Type B pancreatic cell (in vitro differentiated cells): ENCODE measurements at regions not wholly inside any gene's neighbourhood (a gene's known extent, or its start where the extent isn't known, plus 50 kb on each side); places are given as distances from the start of the nearest gene placed in this dataset.

Source experiments
- DNase-seq: peaks from one replicate; pipeline ENCODE4 v3.0.0; 2021; ENCODE audit warnings: mixed read lengths; ENCODE audit not compliant: unreplicated experiment; ENCODE audit errors: extremely low spot score
- H3K27ac Mint-ChIP-seq: 2 replicates; pipeline ENCODE4 v1.8.0; 2021; ENCODE audit warnings: mild to moderate bottlenecking, mixed read lengths
- H3K27me3 Mint-ChIP-seq: 2 replicates; pipeline ENCODE4 v1.8.0; 2021; ENCODE audit warnings: mixed read lengths
- H3K36me3 Mint-ChIP-seq: 2 replicates; pipeline ENCODE4 v1.8.0; 2021; ENCODE audit warnings: mixed read lengths
- H3K4me1 Mint-ChIP-seq: one replicate; pipeline ENCODE4 v1.8.0; 2021; ENCODE audit warnings: mixed read lengths; ENCODE audit not compliant: unreplicated experiment
- H3K4me3 Mint-ChIP-seq: 2 replicates; pipeline ENCODE4 v1.8.0; 2021; ENCODE audit warnings: mild to moderate bottlenecking, mixed read lengths
- H3K9me3 Mint-ChIP-seq: 2 replicates; pipeline ENCODE4 v1.8.0; 2021; ENCODE audit warnings: mixed read lengths
- CTCF ChIP-seq: fragments of 200-600 bp; sonication (generic); conservative IDR thresholded peaks from 2 replicates; pipeline ENCODE4 v1.5.0; 2021; ENCODE audit warnings: antibody characterized with exemption, mild to moderate bottlenecking

GRCh38 chr3:102205647-102206046 lies 229.2 kb upstream of the ZPLD1 start:
- no peaks in the 10 kb centered on the region for H3K4me1 Mint-ChIP-seq
- TF ChIP-seq CTCF = no peak
- H3K36me3 Mint-ChIP-seq = no peaks in the 10 kb centered on the region
- H3K27ac Mint-ChIP-seq = no peak overlapping the region
- no peaks in the 10 kb centered on the region for H3K27me3 Mint-ChIP-seq
- H3K9me3 Mint-ChIP-seq = peaks cover 4% of the 10 kb centered on the region
- DNase-seq = no peak
- no peak overlapping the region for H3K4me3 Mint-ChIP-seq

DNA sequence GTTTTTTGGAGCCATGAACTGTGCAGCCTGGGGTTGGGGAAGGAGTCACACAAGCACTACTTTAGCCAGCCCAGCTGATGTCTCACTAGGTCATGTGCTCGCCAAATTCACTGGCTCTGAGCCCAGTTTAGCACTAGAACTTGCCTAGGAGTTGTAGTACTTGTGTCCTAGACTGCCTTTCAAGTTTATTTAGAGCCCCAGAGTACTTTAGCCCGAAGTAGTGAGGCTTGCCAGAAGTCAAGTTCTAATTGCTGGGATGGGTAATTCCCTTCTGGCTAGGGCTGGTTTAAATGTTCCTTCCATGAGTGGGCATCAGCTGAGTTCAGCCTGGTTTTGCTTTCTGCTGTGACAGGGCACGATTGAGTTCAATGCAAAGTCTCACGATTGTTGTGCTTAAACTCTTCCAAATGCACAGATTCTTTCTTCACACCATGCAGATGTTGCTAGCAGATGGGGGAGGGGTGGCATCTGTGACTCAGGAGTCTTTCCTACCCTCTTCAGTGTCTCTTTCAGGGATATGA lies 228.2 kb upstream of the ZPLD1 start:
- Mint-ChIP-seq H3K4me1 (no peaks in the 10 kb centered on the region), H3K36me3 (no peaks in the 10 kb centered on the region), H3K27ac (no peak overlapping the region), H3K27me3 (no peaks in the 10 kb centered on the region), H3K9me3 (peaks cover 4% of the 10 kb centered on the region), H3K4me3 (no peak overlapping the region)
- no peak for TF ChIP-seq CTCF
- DNase-seq = no peak

DNA sequence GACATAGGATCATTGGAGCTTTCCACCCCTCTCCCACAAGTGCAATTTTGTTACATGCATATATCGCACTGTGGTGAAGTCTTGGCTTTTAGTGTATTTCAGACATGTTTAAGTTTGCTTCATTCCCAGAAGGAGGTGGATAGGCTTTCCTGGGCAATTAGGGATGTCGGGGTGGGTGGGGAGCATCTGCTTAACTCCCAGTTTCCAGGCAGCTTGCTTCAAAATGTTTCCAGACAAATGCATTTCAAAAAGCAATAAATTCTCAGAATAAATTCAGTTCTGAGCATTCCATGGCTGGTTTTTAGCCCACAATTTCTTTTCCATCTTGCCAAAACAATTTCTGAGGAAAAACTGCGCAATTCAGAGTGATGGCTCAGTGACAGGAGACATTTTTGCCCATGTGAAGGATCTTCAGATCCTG lies 227.7 kb upstream of the ZPLD1 start:
- H3K9me3 Mint-ChIP-seq = peaks cover 4% of the 10 kb centered on the region

GRCh38 chr3:102215166-102215565 lies 219.6 kb upstream of the ZPLD1 start:
- Mint-ChIP-seq H3K4me1 (no peaks in the 10 kb centered on the region), H3K4me3 (no peak overlapping the region), H3K9me3 (peaks cover 12% of the 10 kb centered on the region), H3K27me3 (no peaks in the 10 kb centered on the region), H3K27ac (no peak overlapping the region), H3K36me3 (peaks cover 5% of the 10 kb centered on the region)
- DNase-seq = no peak
- TF ChIP-seq CTCF = no peak

More for the DNA sequence above, 227.7 kb upstream of the ZPLD1 start:
- H3K4me1 Mint-ChIP-seq = no peaks in the 10 kb centered on the region
- no peak for TF ChIP-seq CTCF
- H3K27ac Mint-ChIP-seq = no peak overlapping the region
- H3K36me3 Mint-ChIP-seq = no peaks in the 10 kb centered on the region
- no peaks in the 10 kb centered on the region for H3K27me3 Mint-ChIP-seq
- DNase-seq = no peak
- H3K4me3 Mint-ChIP-seq = no peak overlapping the region

GRCh38 chr3:102223132-102223531 lies 211.7 kb upstream of the ZPLD1 start:
- TF ChIP-seq CTCF = no peak
- no peaks in the 10 kb centered on the region for H3K27me3 Mint-ChIP-seq
- no peak overlapping the region for H3K27ac Mint-ChIP-seq

DNA sequence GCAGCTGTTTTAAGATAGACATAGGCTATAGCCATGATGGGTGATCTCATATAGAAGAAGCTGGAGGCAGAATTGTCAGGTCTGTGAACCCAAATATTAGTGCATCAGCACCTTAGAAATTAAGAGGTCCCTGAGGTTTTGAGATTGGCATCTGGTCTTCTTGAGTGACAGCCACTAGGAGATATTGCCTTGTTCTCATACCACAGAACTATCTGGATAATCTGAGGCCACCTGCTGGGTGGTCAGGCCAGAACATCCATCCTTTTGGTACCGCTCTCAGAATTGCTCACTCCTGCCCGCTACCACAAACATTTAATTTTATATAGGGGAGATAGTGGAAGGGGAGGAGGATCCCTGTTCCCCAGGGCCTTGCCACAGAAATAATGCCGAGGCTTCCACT lies 210.6 kb upstream of the ZPLD1 start:
- no peak for DNase-seq
- Mint-ChIP-seq H3K27me3 (no peaks in the 10 kb centered on the region), H3K27ac (no peak overlapping the region), H3K4me1 (peaks cover 14% of the 10 kb centered on the region), H3K9me3 (peaks cover 9% of the 10 kb centered on the region), H3K36me3 (no peaks in the 10 kb centered on the region), H3K4me3 (no peak overlapping the region)
- peak; percentile 33 for TF ChIP-seq CTCF

More at GRCh38 chr3:102223132-102223531, 211.7 kb upstream of the ZPLD1 start:
- no peak for DNase-seq
- peaks cover 11% of the 10 kb centered on the region for H3K4me1 Mint-ChIP-seq
- no peak overlapping the region for H3K4me3 Mint-ChIP-seq
- H3K36me3 Mint-ChIP-seq = no peaks in the 10 kb centered on the region
- H3K9me3 Mint-ChIP-seq = peaks cover 9% of the 10 kb centered on the region
